ENCODE measurements at regions not wholly inside any gene's neighbourhood (a gene's known extent, or its start where the extent isn't known, plus 50 kb on each side); places are given as distances from the start of the nearest gene placed in this dataset.

- Histone ChIP-seq H3K4me3 (ENCODE audit: low read length) (no peak overlapping the region), H3K9me3 (ENCODE audit: control insufficient read depth, insufficient read depth, low read length) (no peaks in the 10 kb centered on the region), H3K36me3 (ENCODE audit: control insufficient read depth, insufficient read depth, low read length) (no peaks in the 10 kb centered on the region), H3K27me3 (ENCODE audit: control insufficient read depth, insufficient read depth, low read length) (no peaks in the 10 kb centered on the region), H3K4me1 (ENCODE audit: control insufficient read depth, insufficient read depth, low read length) (no peaks in the 10 kb centered on the region), H3K27ac (ENCODE audit: low read length) (no peak overlapping the region)
- WGBS (ENCODE audit: insufficient coverage): 89% methylated on average over 2 of the region's 2 CpGs
- ATAC-seq (no peak), DNase-seq (no peak)
- intact Hi-C loops (cut with micrococcal nuclease): no loop called here
- TF ChIP-seq, protein P1, sequence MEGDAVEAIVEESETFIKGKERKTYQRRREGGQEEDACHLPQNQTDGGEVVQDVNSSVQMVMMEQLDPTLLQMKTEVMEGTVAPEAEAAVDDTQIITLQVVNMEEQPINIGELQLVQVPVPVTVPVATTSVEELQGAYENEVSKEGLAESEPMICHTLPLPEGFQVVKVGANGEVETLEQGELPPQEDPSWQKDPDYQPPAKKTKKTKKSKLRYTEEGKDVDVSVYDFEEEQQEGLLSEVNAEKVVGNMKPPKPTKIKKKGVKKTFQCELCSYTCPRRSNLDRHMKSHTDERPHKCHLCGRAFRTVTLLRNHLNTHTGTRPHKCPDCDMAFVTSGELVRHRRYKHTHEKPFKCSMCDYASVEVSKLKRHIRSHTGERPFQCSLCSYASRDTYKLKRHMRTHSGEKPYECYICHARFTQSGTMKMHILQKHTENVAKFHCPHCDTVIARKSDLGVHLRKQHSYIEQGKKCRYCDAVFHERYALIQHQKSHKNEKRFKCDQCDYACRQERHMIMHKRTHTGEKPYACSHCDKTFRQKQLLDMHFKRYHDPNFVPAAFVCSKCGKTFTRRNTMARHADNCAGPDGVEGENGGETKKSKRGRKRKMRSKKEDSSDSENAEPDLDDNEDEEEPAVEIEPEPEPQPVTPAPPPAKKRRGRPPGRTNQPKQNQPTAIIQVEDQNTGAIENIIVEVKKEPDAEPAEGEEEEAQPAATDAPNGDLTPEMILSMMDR (IDR thresholded peaks at IDR 0.05): no peak
- H3K27me3 Mint-ChIP-seq (ENCODE audit: low read depth in 2 of 2): no peaks in the 10 kb centered on the region
- H3K4me1 Mint-ChIP-seq: no peaks in the 10 kb centered on the region
- no peaks in the 10 kb centered on the region for H3K36me3 Mint-ChIP-seq
- no peak overlapping the region for H3K27ac Mint-ChIP-seq
- H3K4me3 Mint-ChIP-seq: no peak overlapping the region
- peaks cover 0 to 2% of the 10 kb centered on the region in 2 donors for H3K9me3 Mint-ChIP-seq
Observed at GRCh38 chr13:59424661-59425060, 739.1 kb downstream of the DIAPH3 start.

DNA sequence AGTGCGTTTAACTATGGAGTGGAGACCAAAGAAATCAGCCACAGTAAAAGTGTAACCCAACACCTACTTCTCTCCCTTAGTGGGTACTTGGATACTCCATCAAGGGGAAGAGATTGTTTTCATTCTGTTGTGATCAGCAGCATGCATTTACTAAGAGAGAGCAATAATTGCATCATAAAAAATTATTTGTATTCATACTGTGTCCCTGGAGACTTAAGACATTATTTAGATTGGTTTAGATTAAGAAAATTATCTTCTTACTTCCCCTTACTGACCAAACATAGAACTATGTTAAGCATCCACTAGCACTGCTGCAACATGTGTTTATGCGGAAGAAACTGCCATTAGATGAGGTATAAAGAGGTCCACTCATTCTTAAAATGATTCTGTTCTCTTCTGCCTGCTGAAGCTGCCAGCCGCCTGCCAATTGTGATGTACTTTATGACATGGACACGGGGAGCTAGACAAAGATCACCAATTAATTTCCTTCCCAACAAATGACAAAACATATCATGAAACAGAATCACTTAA, 738.5 kb downstream of the DIAPH3 start:
- TF ChIP-seq, protein P1 (IDR thresholded peaks at IDR 0.05): no peak
- no peak overlapping the region for H3K27ac Mint-ChIP-seq

DNA sequence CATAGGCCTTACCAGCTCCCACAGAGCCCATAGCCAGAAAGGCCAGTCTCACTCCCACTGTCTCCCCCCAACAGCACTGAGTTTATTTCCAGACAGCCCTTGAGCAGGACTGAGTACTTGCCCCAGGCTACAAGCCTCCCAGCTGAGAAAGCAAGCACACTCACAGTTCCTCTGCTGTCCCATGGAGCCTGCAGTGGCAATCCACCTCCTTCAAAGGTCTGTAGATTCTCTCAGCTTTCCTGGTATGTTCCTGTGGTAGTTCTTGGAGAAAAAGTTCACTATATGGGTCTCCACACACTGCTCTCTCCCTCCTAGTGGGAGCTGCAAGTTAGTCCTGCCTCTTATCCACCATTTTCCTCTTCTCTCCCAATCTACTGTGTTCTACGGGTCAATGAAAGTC, 728.7 kb downstream of the DIAPH3 start:
- H3K27me3 Mint-ChIP-seq (ENCODE audit: low read depth in 2 of 2): no peaks in the 10 kb centered on the region
- no peak overlapping the region for H3K27ac ChIP-seq (ENCODE audit: low read length)
- no peak overlapping the region for H3K4me3 ChIP-seq (ENCODE audit: low read length)
- H3K36me3 ChIP-seq (ENCODE audit: control insufficient read depth, insufficient read depth, low read length): no peaks in the 10 kb centered on the region
- H3K4me1 Mint-ChIP-seq: no peaks in the 10 kb centered on the region
- no peaks in the 10 kb centered on the region for H3K27me3 ChIP-seq (ENCODE audit: control insufficient read depth, insufficient read depth, low read length)
- 90% methylated on average over 1 of the region's 1 CpG for WGBS (ENCODE audit: insufficient coverage)
- H3K9me3 Mint-ChIP-seq: peaks cover 14 to 20% of the 10 kb centered on the region in 2 donors
- H3K36me3 Mint-ChIP-seq: peaks cover 16% of the 10 kb centered on the region
- ATAC-seq (no peak), DNase-seq (no peak)
- intact Hi-C loops (cut with micrococcal nuclease): no loop called here
- peaks cover 3% of the 10 kb centered on the region for H3K9me3 ChIP-seq (ENCODE audit: control insufficient read depth, insufficient read depth, low read length)
- no peak overlapping the region for H3K27ac Mint-ChIP-seq
- TF ChIP-seq, protein P1 (IDR thresholded peaks at IDR 0.05): no peak
- no peak overlapping the region for H3K4me3 Mint-ChIP-seq
- no peaks in the 10 kb centered on the region for H3K4me1 ChIP-seq (ENCODE audit: control insufficient read depth, insufficient read depth, low read length)

More for the DNA sequence above, 738.5 kb downstream of the DIAPH3 start:
- H3K27me3 ChIP-seq (ENCODE audit: control insufficient read depth, insufficient read depth, low read length): no peaks in the 10 kb centered on the region
- H3K36me3 ChIP-seq (ENCODE audit: control insufficient read depth, insufficient read depth, low read length): no peaks in the 10 kb centered on the region
- no peak overlapping the region for H3K27ac ChIP-seq (ENCODE audit: low read length)
- DNase-seq (no peak), ATAC-seq (no peak)
- no peaks in the 10 kb centered on the region for H3K36me3 Mint-ChIP-seq
- no peaks in the 10 kb centered on the region for H3K4me1 ChIP-seq (ENCODE audit: control insufficient read depth, insufficient read depth, low read length)
- H3K4me3 Mint-ChIP-seq: no peak overlapping the region
- H3K9me3 Mint-ChIP-seq: peaks cover 0 to 4% of the 10 kb centered on the region in 2 donors
- no peaks in the 10 kb centered on the region for H3K9me3 ChIP-seq (ENCODE audit: control insufficient read depth, insufficient read depth, low read length)
- H3K4me3 ChIP-seq (ENCODE audit: low read length): no peak overlapping the region
- no peaks in the 10 kb centered on the region for H3K4me1 Mint-ChIP-seq
- H3K27me3 Mint-ChIP-seq (ENCODE audit: low read depth in 2 of 2): no peaks in the 10 kb centered on the region
- WGBS (ENCODE audit: insufficient coverage): 81% methylated on average over 3 of the region's 4 CpGs
- intact Hi-C loops (cut with micrococcal nuclease): no loop called here
